NCI-H2081 treated with DMSO at 0.1 percent for 48 hours (cell line): ENCODE measurements at regions not wholly inside any gene's neighbourhood (a gene's known extent, or its start where the extent isn't known, plus 50 kb on each side); places are given as distances from the start of the nearest gene placed in this dataset.

Source experiments
- DNase-seq: peaks from one replicate; lab custom pipeline; 2025; lab: John Stamatoyannopoulos, UW

DNA sequence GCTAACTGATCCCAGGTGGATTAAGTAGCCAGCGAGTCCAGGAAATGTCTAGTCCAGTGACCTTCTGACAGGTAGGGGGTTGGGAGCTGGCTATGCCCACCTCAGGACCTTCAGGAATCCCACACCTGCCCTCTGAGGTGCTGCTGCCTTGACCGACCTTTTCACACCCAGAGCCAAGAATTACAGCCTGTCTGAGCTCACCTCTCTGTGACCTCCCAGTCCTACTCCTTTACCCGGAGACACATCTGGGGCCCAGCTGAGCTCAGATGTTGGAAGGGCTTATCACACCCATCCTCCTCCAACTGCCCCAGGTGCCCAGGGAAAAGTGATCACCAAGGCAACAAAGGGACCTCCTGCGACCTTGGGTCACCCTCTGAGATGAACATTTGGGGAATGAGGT is 413.3 kb upstream of the TNP1 start:
- no peak for DNase-seq

DNA sequence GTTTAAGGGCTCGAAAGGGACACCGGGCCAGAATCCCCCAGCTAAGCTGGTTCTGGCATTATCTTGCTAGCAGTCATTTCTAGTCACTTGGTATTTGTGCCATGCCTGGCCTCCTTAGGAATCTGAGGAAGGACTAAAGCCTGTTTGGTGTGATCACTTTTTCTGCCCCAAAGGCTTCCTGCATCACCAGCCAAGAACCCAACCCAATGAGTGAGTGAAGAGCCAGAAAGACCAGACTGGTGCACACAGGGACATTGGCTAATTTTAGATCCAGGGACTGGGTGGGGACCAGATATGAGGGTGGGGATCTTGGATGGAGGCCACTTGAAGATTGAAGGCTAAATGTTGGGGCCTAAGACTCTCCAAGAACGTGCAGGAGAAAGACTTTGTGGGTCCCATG is 411.9 kb upstream of the TNP1 start:
- DNase-seq: no peak

- no peak for DNase-seq
Measured at GRCh38 chr2:217270485-217271121, 410.7 kb upstream of the TNP1 start.

DNA sequence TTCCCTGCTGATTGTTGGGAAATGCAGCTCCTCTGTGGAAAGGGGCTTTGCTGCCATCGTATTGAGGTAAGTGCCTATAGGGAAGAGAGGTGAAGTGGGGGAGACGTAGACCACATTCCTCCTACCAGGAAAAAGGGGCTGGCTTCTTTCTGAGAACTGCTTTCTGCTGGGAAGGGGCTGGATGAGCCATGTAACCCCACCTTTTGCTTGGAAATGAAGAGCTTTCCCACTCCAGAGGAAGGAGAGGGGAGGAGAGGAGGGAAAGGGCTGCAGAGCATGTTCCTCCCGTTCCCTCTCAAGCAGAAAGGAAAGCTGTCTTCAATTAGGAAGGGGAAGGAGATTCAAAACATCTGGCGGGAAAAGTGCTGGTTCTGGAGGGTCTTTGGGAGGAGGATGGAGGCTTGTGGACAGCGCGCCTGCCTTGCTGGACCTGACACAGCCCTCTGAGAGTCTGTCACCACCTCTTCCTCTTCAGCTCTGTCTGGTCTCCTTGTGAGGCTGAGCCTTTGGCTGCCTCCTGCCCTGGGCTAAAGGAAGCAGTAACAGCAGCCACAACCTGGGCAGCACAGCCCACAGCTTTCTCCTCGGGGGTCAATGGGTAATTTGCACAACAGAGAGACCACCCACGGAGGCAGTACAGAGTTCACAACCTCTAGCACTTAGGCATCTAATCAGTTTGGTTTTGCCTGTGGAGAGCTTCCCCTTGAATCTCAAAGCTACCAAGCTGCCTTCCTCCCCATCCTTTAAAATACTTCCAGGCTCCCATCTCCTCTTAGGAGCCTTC is 410.0 kb upstream of the TNP1 start:
- DNase-seq: no peak

GRCh38 chr2:217268978-217269377 is 409.1 kb upstream of the TNP1 start:
- no peak for DNase-seq

GRCh38 chr2:217267758-217268157 is 407.9 kb upstream of the TNP1 start:
- DNase-seq: no peak

DNA sequence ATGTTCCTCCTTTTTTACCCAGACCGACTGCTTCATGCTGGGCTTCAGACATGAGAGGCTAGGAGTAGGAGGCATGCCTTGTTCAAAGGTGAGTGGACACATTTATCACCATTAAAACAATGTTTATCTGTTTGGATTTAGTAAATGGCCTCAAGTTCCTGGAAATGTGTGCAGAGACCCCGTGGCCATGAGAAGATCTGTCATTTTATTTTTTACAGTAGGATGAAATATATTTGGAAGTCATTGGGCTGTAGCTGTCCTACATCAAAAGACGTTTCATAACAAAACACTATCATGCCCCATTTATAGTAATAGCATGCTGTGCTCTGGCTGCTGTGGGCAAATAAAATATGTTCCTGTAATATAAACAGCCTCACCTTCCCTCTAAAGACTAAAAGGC is 403.9 kb upstream of the TNP1 start:
- no peak for DNase-seq

DNA sequence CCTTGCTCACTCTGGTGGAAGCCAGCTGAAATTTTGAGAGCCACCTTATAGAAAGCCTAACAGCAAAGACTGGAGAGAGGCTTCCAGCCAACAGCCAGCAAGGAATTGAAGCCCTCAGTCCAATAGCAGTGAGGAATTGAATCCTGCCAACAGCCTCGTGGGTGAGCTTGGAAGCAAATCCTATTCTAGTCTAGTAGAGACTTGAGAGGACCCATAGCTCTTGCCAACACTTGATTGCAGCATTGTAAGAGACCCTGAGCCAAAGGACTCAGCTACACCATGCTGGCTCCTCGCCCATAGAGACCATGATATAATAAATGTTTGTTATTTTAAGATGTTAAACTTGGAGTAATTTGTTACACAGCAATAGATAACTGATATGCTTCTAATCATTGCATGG is 403.0 kb upstream of the TNP1 start:
- DNase-seq: no peak

GRCh38 chr2:217261452-217261851 is 401.6 kb upstream of the TNP1 start:
- DNase-seq: no peak

- DNase-seq: no peak
Measured at GRCh38 chr2:217260441-217261115, 400.7 kb upstream of the TNP1 start.

- no peak for DNase-seq
Measured at GRCh38 chr2:217258170-217258569, 398.3 kb upstream of the TNP1 start.

- DNase-seq: no peak
Measured at GRCh38 chr2:217256251-217256650, 396.4 kb upstream of the TNP1 start.

- no peak for DNase-seq
Measured at GRCh38 chr2:217254111-217254510, 394.2 kb upstream of the TNP1 start.

DNA sequence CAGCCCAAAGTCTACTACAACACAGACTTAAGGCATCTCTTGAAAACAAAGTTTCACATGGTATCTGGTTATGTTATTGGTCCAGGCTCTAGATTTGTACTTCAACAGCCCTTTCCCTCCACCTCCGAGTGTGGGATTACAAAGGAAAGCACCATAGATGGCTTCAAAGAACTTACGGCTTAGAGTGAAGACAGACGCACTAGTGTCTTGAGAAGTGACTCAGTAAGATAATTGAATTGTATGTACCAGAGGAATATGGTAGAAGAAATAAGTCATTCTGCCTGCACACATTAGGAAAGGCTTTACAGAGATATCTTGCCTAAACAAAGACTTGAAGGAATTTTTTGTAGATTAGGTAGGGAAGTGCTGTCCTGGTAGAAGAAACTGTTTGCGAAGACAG is 392.3 kb upstream of the TNP1 start:
- no peak for DNase-seq

DNA sequence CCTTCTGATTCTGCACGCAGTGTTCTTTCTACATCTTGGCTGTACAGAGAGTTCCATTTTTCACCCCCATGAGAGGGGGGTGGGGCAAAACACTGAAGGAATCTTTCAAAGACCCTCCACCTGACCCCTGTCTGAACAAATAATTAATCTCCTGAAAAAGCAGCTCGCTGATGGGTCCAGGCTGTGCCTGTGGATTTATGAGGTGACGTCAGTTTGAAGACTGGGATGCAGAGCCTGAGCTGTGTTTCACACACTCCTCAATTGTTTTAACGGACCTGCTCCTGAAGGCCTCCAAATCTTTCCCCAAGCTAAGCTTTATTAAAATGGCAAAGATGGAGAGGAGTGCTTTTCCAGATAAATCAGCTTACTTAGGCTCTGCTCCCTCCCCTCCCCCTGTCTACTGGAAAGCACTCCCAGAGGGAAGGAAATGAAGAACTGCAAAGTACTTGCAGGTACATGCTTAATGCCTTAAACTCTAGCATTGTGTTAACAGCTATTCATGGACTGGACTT is 390.2 kb upstream of the TNP1 start:
- no peak for DNase-seq

- DNase-seq: no peak
Measured at GRCh38 chr2:217249121-217250012, 389.5 kb upstream of the TNP1 start.

DNA sequence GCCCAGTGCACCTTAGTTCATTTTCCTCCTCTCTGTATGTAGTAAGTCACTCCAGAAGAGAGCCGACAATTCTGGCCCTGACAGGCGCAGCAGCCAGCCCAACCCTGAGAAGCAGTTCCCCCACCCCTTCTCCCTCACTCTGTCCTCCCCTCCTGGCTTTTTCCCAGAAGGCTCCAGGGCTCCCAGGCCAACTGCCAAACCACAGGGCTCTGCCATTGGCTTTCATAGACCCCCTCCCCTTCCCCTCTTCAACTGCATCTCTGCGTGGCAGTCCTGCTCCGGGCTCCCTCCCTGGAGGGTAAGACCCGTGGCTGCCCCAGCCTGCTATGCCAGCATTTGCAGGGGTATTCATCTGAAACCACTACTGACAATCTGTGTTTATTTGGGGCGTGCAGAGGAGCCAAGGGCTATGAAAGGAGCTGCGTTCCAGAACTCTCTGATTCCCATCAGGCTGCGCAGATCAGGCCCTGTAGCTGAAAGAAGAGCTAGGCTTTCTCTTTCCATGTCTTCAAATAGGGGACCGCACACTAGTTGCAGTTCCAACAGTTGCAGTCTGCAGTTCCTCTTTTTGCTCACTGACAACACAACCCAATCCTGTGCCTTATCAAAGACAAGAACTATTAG is 388.6 kb upstream of the TNP1 start:
- no peak for DNase-seq

- DNase-seq: no peak
Measured at GRCh38 chr2:217247476-217247875, 387.6 kb upstream of the TNP1 start.

GRCh38 chr2:217246108-217246507 is 386.2 kb upstream of the TNP1 start:
- DNase-seq: no peak

DNA sequence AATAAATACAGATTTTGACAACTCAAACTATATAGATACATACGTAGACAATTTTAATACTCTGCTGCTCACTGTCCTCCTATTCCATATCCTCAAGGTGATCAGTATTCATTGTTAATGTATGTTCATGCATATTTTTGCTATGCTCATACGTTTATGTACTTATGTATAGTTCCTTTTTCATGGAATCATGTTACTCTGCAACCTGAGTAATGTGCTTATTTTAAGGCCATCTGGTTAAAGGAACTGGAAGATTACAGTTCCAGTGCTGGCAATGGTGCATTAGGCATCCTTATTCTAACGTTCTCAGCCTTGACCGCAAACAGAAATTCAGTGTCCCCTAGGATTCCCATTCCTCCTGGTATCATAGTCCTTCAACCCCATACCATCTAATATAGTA is 385.0 kb upstream of the TNP1 start:
- no peak for DNase-seq

- DNase-seq: no peak
Measured at GRCh38 chr2:217242947-217243346, 383.1 kb upstream of the TNP1 start.

- no peak for DNase-seq
Measured at GRCh38 chr2:217231724-217232123, 371.9 kb upstream of the TNP1 start.
